GM21423 (cell line): ENCODE measurements at regions not wholly inside any gene's neighbourhood (a gene's known extent, or its start where the extent isn't known, plus 50 kb on each side); places are given as distances from the start of the nearest gene placed in this dataset.

Experiments used
- ATAC-seq: cut with Tn5 transposase; IDR thresholded peaks from one replicate; pipeline ENCODE4 v1.9.1; 2021; ENCODE audit warnings: mild to moderate bottlenecking, moderate library complexity; ENCODE audit not compliant: unreplicated experiment

DNA sequence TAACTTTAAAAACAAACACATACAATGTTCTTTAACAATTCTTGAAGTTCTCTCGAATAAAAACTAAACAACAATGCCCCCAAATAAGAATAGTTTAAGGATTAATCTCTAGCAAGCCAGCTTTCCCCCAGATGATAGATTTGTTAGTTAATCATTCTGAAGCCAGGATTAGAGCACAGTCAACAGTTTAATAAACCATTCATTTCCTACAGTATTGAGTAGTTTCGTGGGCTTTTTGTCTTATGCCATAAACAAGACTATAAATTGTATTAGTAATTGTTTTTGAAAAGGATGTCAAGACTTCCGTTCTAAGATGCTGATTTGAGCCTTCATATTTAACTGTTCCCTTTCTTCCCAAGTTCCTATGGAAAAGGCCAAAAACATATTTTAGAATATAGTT, 136.6 kb downstream of the PIK3R1 start:
- no peak for ATAC-seq

- no peak for ATAC-seq
Observed at GRCh38 chr5:68353605-68354004, 138.0 kb downstream of the PIK3R1 start.

- ATAC-seq, result no peak
Observed at GRCh38 chr5:68354315-68354714, 138.8 kb downstream of the PIK3R1 start.

GRCh38 chr5:68356216-68356615, 140.7 kb downstream of the PIK3R1 start:
- ATAC-seq, result no peak

DNA sequence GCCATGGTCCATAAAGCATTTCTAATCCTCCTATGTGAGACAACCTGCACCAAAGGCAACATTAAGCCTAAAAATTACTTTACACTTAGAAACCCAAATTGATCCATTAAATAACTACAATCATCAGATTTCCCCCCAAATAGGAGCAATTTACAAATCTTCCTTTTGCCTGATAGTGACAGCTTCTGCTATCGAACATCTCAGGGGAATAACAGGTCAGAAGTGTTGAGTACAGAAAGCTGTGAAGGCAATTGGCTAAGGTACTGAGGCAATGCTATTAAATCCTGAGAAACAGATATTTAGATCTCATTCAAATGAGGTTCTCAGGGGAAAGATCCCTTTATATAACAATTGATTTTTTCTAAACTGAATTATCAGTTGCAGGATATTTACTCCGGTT, 141.1 kb downstream of the PIK3R1 start:
- ATAC-seq, result no peak

GRCh38 chr5:68359699-68360098, 144.1 kb downstream of the PIK3R1 start:
- ATAC-seq, result no peak

DNA sequence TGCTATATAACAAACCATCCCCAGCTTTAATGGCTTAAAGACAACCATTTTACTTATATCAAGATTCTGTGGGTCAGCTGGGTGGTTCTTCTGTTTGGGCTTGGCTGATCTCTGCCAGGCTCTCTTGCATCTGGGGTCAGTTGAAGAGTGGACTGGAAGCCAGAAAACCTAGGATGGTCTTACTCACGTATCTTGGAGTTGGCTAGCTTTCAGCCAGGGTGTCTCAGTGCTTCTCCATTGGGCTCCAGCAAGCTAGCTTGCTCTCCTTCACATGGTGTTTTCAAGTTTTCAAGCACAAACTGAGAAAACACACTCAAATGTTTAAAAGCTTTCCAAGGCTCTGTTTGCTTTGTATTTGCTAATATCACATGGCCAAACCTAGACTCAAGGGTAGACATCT, 146.8 kb downstream of the PIK3R1 start:
- ATAC-seq, result no peak

- no peak for ATAC-seq
Observed at GRCh38 chr5:68365889-68366288, 150.3 kb downstream of the PIK3R1 start.

- ATAC-seq, result no peak
Observed at GRCh38 chr5:68367287-68367686, 151.7 kb downstream of the PIK3R1 start.

GRCh38 chr5:68367717-68368116, 152.2 kb downstream of the PIK3R1 start:
- no peak for ATAC-seq

GRCh38 chr5:68368311-68369022, 152.9 kb downstream of the PIK3R1 start:
- no peak for ATAC-seq

- ATAC-seq, result no peak
Observed at GRCh38 chr5:68369023-68369359, 153.4 kb downstream of the PIK3R1 start.

GRCh38 chr5:68369457-68370125, 154.0 kb downstream of the PIK3R1 start:
- ATAC-seq, result peak; percentile 73

DNA sequence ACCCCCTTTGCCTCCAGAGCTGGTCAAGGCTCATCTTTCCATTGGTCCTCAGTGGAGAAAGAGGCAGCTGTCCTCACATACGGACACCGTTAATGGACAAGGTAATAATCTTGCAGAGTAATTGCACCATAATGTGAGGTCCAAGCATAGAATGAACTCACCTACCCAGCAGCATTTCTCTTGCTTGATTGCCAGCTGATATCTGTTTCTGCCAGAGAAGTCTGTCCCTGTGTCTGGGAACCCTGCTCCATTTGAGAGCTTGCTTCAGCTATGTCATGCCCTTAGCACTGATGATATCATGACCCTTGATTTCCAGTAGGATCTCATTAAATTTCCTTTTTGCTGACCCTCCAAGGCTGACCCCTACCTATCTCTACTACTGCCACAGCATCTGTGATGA, 154.6 kb downstream of the PIK3R1 start:
- no peak for ATAC-seq

DNA sequence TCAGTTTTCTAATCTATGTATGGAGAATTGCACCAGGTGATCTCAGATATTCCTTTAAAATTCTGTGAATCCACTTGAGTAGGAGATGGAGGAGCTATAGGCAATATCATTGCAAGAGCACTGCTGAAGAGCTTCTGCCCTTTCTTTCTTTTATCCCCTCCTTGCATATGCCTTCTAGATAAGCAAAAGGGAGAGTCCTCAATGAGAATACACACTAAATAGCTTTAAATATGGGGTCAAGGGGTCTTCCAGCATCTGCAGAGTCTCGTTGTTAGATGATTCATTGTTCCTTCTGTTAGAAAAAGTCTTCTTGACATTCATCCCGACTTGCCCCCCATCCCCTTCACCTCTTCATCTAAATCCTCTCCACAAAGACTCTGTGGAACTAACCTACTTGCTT, 156.1 kb downstream of the PIK3R1 start:
- ATAC-seq, result no peak

DNA sequence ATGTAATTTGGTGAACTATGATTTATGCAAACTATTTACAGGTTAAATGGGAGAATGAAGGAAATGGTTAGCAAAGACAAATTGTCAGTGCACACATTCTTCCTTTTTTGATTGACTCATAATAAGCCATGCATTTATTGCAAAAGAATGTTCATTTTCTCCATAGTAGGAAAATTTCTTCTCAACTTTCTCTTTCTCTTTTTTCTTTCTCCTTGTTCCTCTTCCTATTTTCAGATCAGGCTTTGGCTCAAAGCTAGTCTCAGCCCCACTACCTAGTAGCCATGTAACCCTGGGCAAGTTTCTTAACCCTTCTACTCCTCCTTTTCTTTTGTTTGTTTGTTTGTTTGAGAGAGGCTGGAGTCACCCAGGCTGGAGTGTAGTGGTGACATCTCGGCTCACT, 156.6 kb downstream of the PIK3R1 start:
- ATAC-seq, result no peak

GRCh38 chr5:68373050-68373449, 157.5 kb downstream of the PIK3R1 start:
- ATAC-seq, result no peak

GRCh38 chr5:68374796-68375518, 159.4 kb downstream of the PIK3R1 start:
- ATAC-seq, result no peak

DNA sequence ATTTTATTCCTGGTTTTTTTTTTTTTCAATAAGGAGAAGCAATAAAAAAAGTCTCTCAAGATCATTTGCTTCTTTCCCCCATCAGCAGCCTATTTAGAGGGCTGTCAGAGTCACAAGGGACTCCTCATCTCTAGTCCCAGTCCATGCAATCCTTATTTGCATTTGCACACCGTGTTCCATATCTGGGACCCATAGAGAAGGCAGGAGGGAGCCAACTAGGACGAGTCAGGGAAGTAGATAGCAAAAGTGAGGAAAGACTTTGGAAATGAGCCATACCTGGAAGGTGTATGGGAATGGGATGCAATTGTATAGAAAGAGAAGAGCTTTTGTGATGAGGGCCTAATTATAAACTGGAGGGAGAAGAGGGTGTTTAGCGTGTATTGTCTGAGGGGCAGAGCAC, 160.0 kb downstream of the PIK3R1 start:
- ATAC-seq, result no peak

- no peak for ATAC-seq
Observed at GRCh38 chr5:68376935-68377334, 161.4 kb downstream of the PIK3R1 start.

DNA sequence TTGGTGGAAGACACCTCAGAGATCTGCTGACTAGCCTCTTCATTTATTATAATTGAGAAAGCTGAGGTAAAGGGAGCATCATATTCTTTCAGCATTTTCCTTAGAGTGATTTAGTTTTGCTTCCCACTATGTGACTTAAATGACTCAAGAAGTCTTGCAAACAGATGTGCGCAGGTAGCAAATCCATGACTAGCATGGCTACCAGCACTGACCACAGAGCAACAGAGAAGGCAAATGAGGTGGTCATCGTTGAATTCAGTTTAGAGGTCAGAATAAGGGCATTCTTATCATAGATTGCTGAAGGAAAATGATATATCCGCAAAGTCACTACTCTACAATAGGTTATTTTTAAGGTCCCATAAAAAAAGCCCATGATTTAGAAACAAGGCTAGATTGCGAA, 162.2 kb downstream of the PIK3R1 start:
- ATAC-seq, result no peak

GRCh38 chr5:68378204-68378820, 162.8 kb downstream of the PIK3R1 start:
- peak; percentile 84 for ATAC-seq
